GM10248 (cell line): ENCODE measurements at regions not wholly inside any gene's neighbourhood (a gene's known extent, or its start where the extent isn't known, plus 50 kb on each side); places are given as distances from the start of the nearest gene placed in this dataset.

Source experiments
- CTCF ChIA-PET: fragments of 300-600 bp; sonication (Branson Sonifier 250); formaldehyde crosslinking; extraction: SDS; loops from one replicate; lab custom pipeline; 2021; ENCODE audit warnings: antibody characterized with exemption; lab: Yijun Ruan, JAX
- POLR2A ChIA-PET: fragments of 350-650 bp; sonication (Branson Sonifier 250); formaldehyde crosslinking; extraction: SDS; loops from one replicate; lab custom pipeline; 2020; ENCODE audit warnings: antibody characterized with exemption; lab: Yijun Ruan, JAX
- DNase-seq: peaks from one replicate; pipeline ENCODE4 v3.0.0; 2012; ENCODE audit errors: extremely low spot score
- CTCF ChIP-seq: IDR thresholded peaks from 2 replicates; pipeline ENCODE4 v1.5.1; 2012; ENCODE audit warnings: mild to moderate bottlenecking, low read depth; ENCODE audit errors: extremely low read depth, missing control alignments, control extremely low read depth

GRCh38 chr14:85464135-85464895 lies 65.6 kb upstream of the FLRT2 start:
- DNase-seq, result no peak
- no peak for TF ChIP-seq CTCF
- CTCF ChIA-PET, result no interaction called here
- POLR2A ChIA-PET, result no interaction called here

GRCh38 chr14:85466678-85467077 lies 63.3 kb upstream of the FLRT2 start:
- DNase-seq, result no peak
- no peak for TF ChIP-seq CTCF
- CTCF ChIA-PET, result interaction anchor here (1.0 kb wide), 1 partner anchor 9 kb away, joined by 3 read pairs; no protein-coding TSS in a partner anchor
- POLR2A ChIA-PET, result no interaction called here

GRCh38 chr14:85468816-85469215 lies 61.1 kb upstream of the FLRT2 start:
- CTCF ChIA-PET, result no interaction called here
- POLR2A ChIA-PET, result no interaction called here
- no peak for TF ChIP-seq CTCF
- no peak for DNase-seq

- ChIA-PET CTCF (no interaction called here), POLR2A (no interaction called here)
- DNase-seq, result no peak
- no peak for TF ChIP-seq CTCF
These were observed 58.8 kb upstream of the FLRT2 start for GRCh38 chr14:85471156-85471555.

- POLR2A ChIA-PET, result no interaction called here
These were observed 58.2 kb upstream of the FLRT2 start for GRCh38 chr14:85471744-85472143.

GRCh38 chr14:85474431-85474830 lies 55.5 kb upstream of the FLRT2 start:
- no peak for DNase-seq
- TF ChIP-seq CTCF, result no peak
- ChIA-PET CTCF (no interaction called here), POLR2A (no interaction called here)

More at GRCh38 chr14:85471744-85472143, 58.2 kb upstream of the FLRT2 start:
- TF ChIP-seq CTCF, result no peak
- no peak for DNase-seq
- CTCF ChIA-PET, result interaction anchor here (0.8 kb wide), 1 partner anchor 12 kb away, joined by 3 read pairs; no protein-coding TSS in a partner anchor

GRCh38 chr14:85475113-85475512 lies 54.8 kb upstream of the FLRT2 start:
- ChIA-PET POLR2A (no interaction called here), CTCF (no interaction called here)
- TF ChIP-seq CTCF, result no peak
- DNase-seq, result no peak
